ENCODE measurements at regions not wholly inside any gene's neighbourhood (a gene's known extent, or its start where the extent isn't known, plus 50 kb on each side); places are given as distances from the start of the nearest gene placed in this dataset.

GRCh38 chr12:114820796-114821195, 136.8 kb upstream of the TBX3 start:
- no peak for TF ChIP-seq EZH2phosphoT487 (IDR thresholded peaks at IDR 0.05; ENCODE audit: borderline replicate concordance, low read depth)
- no peak for TF ChIP-seq RCOR1 (IDR thresholded peaks at IDR 0.05; ENCODE audit: low read length)
- no peak for TF ChIP-seq CTCF (IDR thresholded peaks at IDR 0.05)
- no peak for TF ChIP-seq CHD2 (IDR thresholded peaks at IDR 0.05; ENCODE audit: low read length, partially characterized antibody)
- no peak for TF ChIP-seq SIN3A (IDR thresholded peaks at IDR 0.05; ENCODE audit: borderline replicate concordance, low read depth, low read length)
- TF ChIP-seq YY1 (IDR thresholded peaks at IDR 0.05; ENCODE audit: low read depth) = no peak
- TF ChIP-seq TAF1 (IDR thresholded peaks at IDR 0.05; ENCODE audit: borderline replicate concordance, low read depth, low read length) = no peak
- TF ChIP-seq TEAD4 (IDR thresholded peaks at IDR 0.05; ENCODE audit: borderline replicate concordance, insufficient read depth) = no peak
- TF ChIP-seq MAX (IDR thresholded peaks at IDR 0.05; ENCODE audit: low read depth) = no peak

All from SK-N-SH (cell line).